ENCODE measurements at regions not wholly inside any gene's neighbourhood (a gene's known extent, or its start where the extent isn't known, plus 50 kb on each side); places are given as distances from the start of the nearest gene placed in this dataset.

GRCh38 chr15:69609176-69609575, 156.6 kb downstream of the RPLP1 start:
- TF ChIP-seq EP300 (IDR thresholded peaks at IDR 0.05) (peak in 1 of 2 donors; percentile 35), POLR2A (IDR thresholded peaks at IDR 0.05) (no peak), CTCF (IDR thresholded peaks at IDR 0.05) (no peak)
- WGBS, 2 donors = 35 to 52% methylated on average over 5 of the region's 5 CpGs
- Histone ChIP-seq H3K27ac (peak overlapping the region in 2 of 4 donors; percentile 42 to 63), H3K4me1 (peaks cover 0 to 27% (median 9%) of the 10 kb centered on the region in 4 donors), H3K27me3 (no peaks in the 10 kb centered on the region), H3K9me3 (no peaks in the 10 kb centered on the region), H3K4me3 (no peak overlapping the region), H3K36me3 (no peaks in the 10 kb centered on the region)
- DNase-seq (ENCODE audit: low spot score in 2 of 2) = no peak

- Histone ChIP-seq H3K36me3 (no peaks in the 10 kb centered on the region), H3K4me3 (no peak overlapping the region), H3K27ac (peak overlapping the region in 2 of 4 donors; percentile 42 to 63), H3K27me3 (no peaks in the 10 kb centered on the region), H3K9me3 (no peaks in the 10 kb centered on the region), H3K4me1 (peaks cover 0 to 28% (median 9%) of the 10 kb centered on the region in 4 donors)
- DNase-seq (ENCODE audit: low spot score in 2 of 2) = no peak
- 78 to 86% methylated on average over 5 of the region's 5 CpGs for WGBS, 2 donors
- TF ChIP-seq CTCF (IDR thresholded peaks at IDR 0.05) (no peak), EP300 (IDR thresholded peaks at IDR 0.05) (no peak), POLR2A (IDR thresholded peaks at IDR 0.05) (no peak)
These were observed 157.2 kb downstream of the RPLP1 start for GRCh38 chr15:69609776-69610175.

- Histone ChIP-seq H3K27ac (peak overlapping the region in 1 of 4 donors; percentile 63), H3K36me3 (no peaks in the 10 kb centered on the region), H3K9me3 (no peaks in the 10 kb centered on the region), H3K27me3 (no peaks in the 10 kb centered on the region), H3K4me3 (no peak overlapping the region), H3K4me1 (peaks cover 0 to 28% (median 9%) of the 10 kb centered on the region in 4 donors)
- DNase-seq (ENCODE audit: low spot score in 2 of 2) = no peak
- TF ChIP-seq CTCF (IDR thresholded peaks at IDR 0.05) = no peak
- TF ChIP-seq EP300 (IDR thresholded peaks at IDR 0.05) = peak in 1 of 2 donors; percentile 32
These were observed 157.7 kb downstream of the RPLP1 start for GRCh38 chr15:69610277-69610676.

- Histone ChIP-seq H3K9me3 (no peaks in the 10 kb centered on the region), H3K27ac (no peak overlapping the region), H3K4me1 (peaks cover 0 to 28% (median 9%) of the 10 kb centered on the region in 4 donors), H3K4me3 (no peak overlapping the region), H3K27me3 (no peaks in the 10 kb centered on the region), H3K36me3 (no peaks in the 10 kb centered on the region)
- 96 to 97% methylated on average over 5 of the region's 5 CpGs for WGBS, 2 donors
- no peak for DNase-seq (ENCODE audit: low spot score in 2 of 2)
- TF ChIP-seq CTCF (IDR thresholded peaks at IDR 0.05) = no peak
- no peak for TF ChIP-seq POLR2A (IDR thresholded peaks at IDR 0.05)
- TF ChIP-seq EP300 (IDR thresholded peaks at IDR 0.05) = no peak
These were observed 158.2 kb downstream of the RPLP1 start for GRCh38 chr15:69610858-69611257.

- H3K27me3 ChIP-seq = no peaks in the 10 kb centered on the region
- 73 to 81% methylated on average over 2 of the region's 2 CpGs for WGBS, 2 donors
- no peak overlapping the region for H3K4me3 ChIP-seq
- no peaks in the 10 kb centered on the region for H3K36me3 ChIP-seq
- H3K9me3 ChIP-seq = no peaks in the 10 kb centered on the region
- no peak overlapping the region for H3K27ac ChIP-seq
- no peak for DNase-seq (ENCODE audit: low spot score in 2 of 2)
- peaks cover 0 to 28% (median 5%) of the 10 kb centered on the region in 4 donors for H3K4me1 ChIP-seq
- TF ChIP-seq CTCF (IDR thresholded peaks at IDR 0.05) (no peak), POLR2A (IDR thresholded peaks at IDR 0.05) (no peak), EP300 (IDR thresholded peaks at IDR 0.05) (no peak)
These were observed 159.5 kb downstream of the RPLP1 start for GRCh38 chr15:69612112-69612511.

All from tibial nerve (tissue), 4 donors.